Skeletal muscle cell (primary cell): ENCODE measurements at regions not wholly inside any gene's neighbourhood (a gene's known extent, or its start where the extent isn't known, plus 50 kb on each side); places are given as distances from the start of the nearest gene placed in this dataset.
A peak's percentile ranks its signal among the peaks of the same experiment; 100 is the strongest.

ENCODE experiments used
- DNase-seq: peaks from one replicate; pipeline ENCODE4 v3.0.0-alpha.2; 2010; ENCODE audit warnings: low read depth
- H3K4me3 ChIP-seq: 2 replicates; pipeline ENCODE4 v1.5.1; 2011; ENCODE audit warnings: low read depth, mild to moderate bottlenecking, control low read depth, low read length, moderate library complexity

- H3K4me3 ChIP-seq = no peak overlapping the region
- DNase-seq = no peak
Measured at GRCh38 chrX:143800150-143800549, 79.6 kb upstream of the SPANXN2 start.

- DNase-seq = no peak
- no peak overlapping the region for H3K4me3 ChIP-seq
Measured at GRCh38 chrX:143788265-143788664, 67.7 kb upstream of the SPANXN2 start.

DNA sequence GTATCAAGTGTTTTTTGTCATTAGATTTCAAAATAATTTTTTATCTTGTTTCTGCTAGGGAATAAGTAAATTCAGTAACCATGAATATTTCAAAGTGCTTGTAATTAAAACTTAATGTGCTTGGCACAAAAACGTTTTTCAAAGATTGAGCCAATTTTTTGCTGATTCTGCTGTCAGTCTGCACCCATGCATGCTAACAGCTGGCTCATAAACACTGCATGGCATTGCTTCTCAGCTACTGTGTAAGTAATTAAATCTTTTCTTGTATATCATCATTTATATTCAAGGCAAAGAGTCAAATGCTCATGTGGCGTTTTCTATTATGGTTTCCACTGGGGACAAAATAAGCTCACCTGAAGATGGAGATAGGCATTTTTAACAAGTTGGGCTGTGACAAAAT lies 66.8 kb upstream of the SPANXN2 start:
- H3K4me3 ChIP-seq = no peak overlapping the region
- DNase-seq = no peak

GRCh38 chrX:143781103-143781502 lies 60.6 kb upstream of the SPANXN2 start:
- no peak overlapping the region for H3K4me3 ChIP-seq
- DNase-seq = peak; percentile 23
